ENCODE measurements at regions not wholly inside any gene's neighbourhood (a gene's known extent, or its start where the extent isn't known, plus 50 kb on each side); places are given as distances from the start of the nearest gene placed in this dataset.
"Not testable (repeated sequence)": the region's sequence is repeated elsewhere in the genome, so short reads cannot be mapped to it uniquely, and the experiment has no call there.

DNA sequence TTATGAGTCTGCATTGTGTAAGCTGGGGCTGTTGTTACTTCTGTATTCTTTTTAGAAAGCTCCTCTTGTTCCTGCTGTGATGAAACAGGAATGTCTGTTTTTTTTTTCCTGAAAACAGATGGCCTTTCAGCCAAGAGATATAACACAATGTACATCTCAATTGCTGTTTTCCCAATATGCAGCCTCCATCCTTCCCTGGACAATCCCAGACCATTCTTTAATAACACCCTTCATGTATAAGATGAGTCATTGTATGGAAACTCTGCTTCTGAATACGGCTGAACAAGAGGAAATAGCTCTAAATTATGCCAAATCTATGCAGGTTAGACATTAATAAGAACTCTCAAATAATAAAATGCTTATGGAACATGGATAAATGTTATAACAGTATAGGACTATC is 60.2 kb upstream of the LRRC4C start:
- Mint-ChIP-seq H3K36me3 (no peaks in the 10 kb centered on the region), H3K4me3 (no peak overlapping the region), H3K27ac (no peak overlapping the region), H3K27me3 (no peaks in the 10 kb centered on the region), H3K4me1 (no peaks in the 10 kb centered on the region), H3K9me3 (peaks cover 4% of the 10 kb centered on the region)
- ATAC-seq (ENCODE audit: low read depth) (no peak), DNase-seq (no peak)
- POLR2A ChIA-PET, result no interaction called here

GRCh38 chr11:41522391-41522790 is 62.9 kb upstream of the LRRC4C start:
- POLR2A ChIA-PET, result no interaction called here
- H3K36me3 Mint-ChIP-seq, result no peaks in the 10 kb centered on the region
- H3K4me3 Mint-ChIP-seq, result no peak overlapping the region
- no peak overlapping the region for H3K27ac Mint-ChIP-seq
- no peak for ATAC-seq (ENCODE audit: low read depth)
- H3K27me3 Mint-ChIP-seq, result no peaks in the 10 kb centered on the region
- H3K9me3 Mint-ChIP-seq, result peaks cover 4% of the 10 kb centered on the region
- no peak for DNase-seq
- H3K4me1 Mint-ChIP-seq, result no peaks in the 10 kb centered on the region

- Mint-ChIP-seq H3K4me3 (no peak overlapping the region), H3K36me3 (no peaks in the 10 kb centered on the region)
- ATAC-seq (ENCODE audit: low read depth), result no peak
Observed at GRCh38 chr11:41522899-41523672, 63.6 kb upstream of the LRRC4C start.

DNA sequence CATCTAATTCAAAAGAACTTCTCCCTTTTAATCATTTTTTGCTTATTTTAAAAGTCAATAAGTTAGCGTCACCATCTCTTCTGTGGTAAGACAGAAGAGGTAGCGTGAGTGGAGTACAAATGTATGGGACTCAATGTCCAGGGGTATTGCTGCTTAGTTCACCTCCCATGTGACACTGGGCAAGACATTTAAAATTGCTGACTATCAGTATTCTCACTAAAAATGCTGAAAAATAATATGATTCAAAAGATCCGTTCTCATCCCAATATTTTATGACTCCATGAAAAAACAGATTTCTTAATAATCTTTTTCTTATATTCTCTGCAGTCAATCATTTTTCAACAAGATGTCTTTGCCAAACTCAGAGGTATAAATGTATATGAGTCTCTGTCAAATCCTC is 68.1 kb upstream of the LRRC4C start:
- Mint-ChIP-seq H3K27ac (no peak overlapping the region), H3K9me3 (peaks cover 4% of the 10 kb centered on the region), H3K27me3 (no peaks in the 10 kb centered on the region), H3K4me3 (no peak overlapping the region), H3K36me3 (no peaks in the 10 kb centered on the region), H3K4me1 (no peaks in the 10 kb centered on the region)
- ATAC-seq (ENCODE audit: low read depth) (no peak), DNase-seq (no peak)
- POLR2A ChIA-PET, result no interaction called here

More at GRCh38 chr11:41522899-41523672, 63.6 kb upstream of the LRRC4C start:
- H3K9me3 Mint-ChIP-seq, result peaks cover 4% of the 10 kb centered on the region
- H3K27ac Mint-ChIP-seq, result no peak overlapping the region
- POLR2A ChIA-PET, result no interaction called here
- no peak for DNase-seq
- H3K27me3 Mint-ChIP-seq, result no peaks in the 10 kb centered on the region
- no peaks in the 10 kb centered on the region for H3K4me1 Mint-ChIP-seq

GRCh38 chr11:41532413-41532812 is 73.0 kb upstream of the LRRC4C start:
- Mint-ChIP-seq H3K27ac (no peak overlapping the region), H3K4me3 (no peak overlapping the region), H3K4me1 (no peaks in the 10 kb centered on the region), H3K9me3 (peaks cover 1% of the 10 kb centered on the region), H3K27me3 (no peaks in the 10 kb centered on the region), H3K36me3 (no peaks in the 10 kb centered on the region)
- POLR2A ChIA-PET, result no interaction called here
- no peak for ATAC-seq (ENCODE audit: low read depth)
- DNase-seq, result no peak

GRCh38 chr11:41533761-41534160 is 74.3 kb upstream of the LRRC4C start:
- DNase-seq, result no peak
- no peak for ATAC-seq (ENCODE audit: low read depth)
- peaks cover 1% of the 10 kb centered on the region for H3K9me3 Mint-ChIP-seq
- H3K36me3 Mint-ChIP-seq, result no peaks in the 10 kb centered on the region
- no peak overlapping the region for H3K4me3 Mint-ChIP-seq
- H3K4me1 Mint-ChIP-seq, result no peaks in the 10 kb centered on the region
- H3K27ac Mint-ChIP-seq, result no peak overlapping the region
- no peaks in the 10 kb centered on the region for H3K27me3 Mint-ChIP-seq
- POLR2A ChIA-PET, result no interaction called here

DNA sequence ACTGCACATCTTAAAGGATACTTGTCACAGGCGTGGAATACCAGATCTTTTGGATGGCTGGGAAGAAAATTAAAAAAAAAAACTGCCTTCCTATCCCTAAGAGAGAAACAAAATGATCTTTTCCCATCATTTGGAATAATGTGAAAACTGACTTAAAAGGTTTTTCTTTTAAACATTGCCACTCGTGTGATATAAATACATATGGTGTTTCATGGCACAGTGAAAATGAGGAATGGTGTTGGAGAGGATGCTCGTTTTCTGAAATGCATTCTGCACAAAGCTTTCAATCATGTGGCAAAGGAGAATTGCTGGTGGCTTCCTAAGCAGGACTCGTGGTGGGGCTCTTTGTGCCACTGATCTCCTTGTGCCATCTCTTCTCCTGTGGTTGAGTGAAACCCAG is 74.9 kb upstream of the LRRC4C start:
- Mint-ChIP-seq H3K4me1 (no peaks in the 10 kb centered on the region), H3K27me3 (no peaks in the 10 kb centered on the region), H3K9me3 (no peaks in the 10 kb centered on the region), H3K36me3 (no peaks in the 10 kb centered on the region), H3K4me3 (no peak overlapping the region), H3K27ac (no peak overlapping the region)
- ATAC-seq (ENCODE audit: low read depth) (no peak), DNase-seq (no peak)
- POLR2A ChIA-PET, result no interaction called here

DNA sequence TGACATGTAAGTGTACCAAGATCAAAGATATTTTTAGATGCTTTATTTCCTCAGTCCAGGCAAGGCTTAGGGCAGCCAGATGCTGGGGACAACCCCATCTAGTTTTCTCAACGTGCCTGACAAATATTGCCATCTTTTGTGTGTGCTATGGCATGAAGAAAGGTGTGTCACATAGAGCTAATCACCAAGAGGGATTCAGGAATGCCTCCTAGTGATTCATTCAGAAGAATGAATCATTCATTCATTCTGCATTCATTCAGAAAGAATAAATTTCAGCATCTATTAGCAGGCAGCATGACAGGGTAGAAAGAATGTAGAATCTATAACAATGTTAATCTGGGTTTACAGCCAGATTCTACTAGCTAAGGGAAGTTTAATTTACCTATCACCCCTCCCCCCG is 75.4 kb upstream of the LRRC4C start:
- ATAC-seq (ENCODE audit: low read depth), result no peak
- H3K9me3 Mint-ChIP-seq, result no peaks in the 10 kb centered on the region
- H3K36me3 Mint-ChIP-seq, result no peaks in the 10 kb centered on the region
- no peak overlapping the region for H3K4me3 Mint-ChIP-seq
- no peaks in the 10 kb centered on the region for H3K4me1 Mint-ChIP-seq
- POLR2A ChIA-PET, result no interaction called here
- no peak overlapping the region for H3K27ac Mint-ChIP-seq
- no peak for DNase-seq
- no peaks in the 10 kb centered on the region for H3K27me3 Mint-ChIP-seq

GRCh38 chr11:41536021-41536568 is 76.6 kb upstream of the LRRC4C start:
- H3K4me1 Mint-ChIP-seq, result no peaks in the 10 kb centered on the region
- no peak for ATAC-seq (ENCODE audit: low read depth)
- H3K27me3 Mint-ChIP-seq, result no peaks in the 10 kb centered on the region
- no peak overlapping the region for H3K4me3 Mint-ChIP-seq
- H3K9me3 Mint-ChIP-seq, result no peaks in the 10 kb centered on the region
- DNase-seq, result no peak
- no peaks in the 10 kb centered on the region for H3K36me3 Mint-ChIP-seq
- POLR2A ChIA-PET, result no interaction called here
- H3K27ac Mint-ChIP-seq, result no peak overlapping the region

GRCh38 chr11:41544902-41545301 is 85.5 kb upstream of the LRRC4C start:
- peaks cover 10% of the 10 kb centered on the region for H3K9me3 Mint-ChIP-seq
- H3K4me1 Mint-ChIP-seq; H3K27ac Mint-ChIP-seq; POLR2A ChIA-PET; H3K27me3 Mint-ChIP-seq; ATAC-seq (ENCODE audit: low read depth); DNase-seq; H3K4me3 Mint-ChIP-seq; H3K36me3 Mint-ChIP-seq: not testable (repeated sequence)

DNA sequence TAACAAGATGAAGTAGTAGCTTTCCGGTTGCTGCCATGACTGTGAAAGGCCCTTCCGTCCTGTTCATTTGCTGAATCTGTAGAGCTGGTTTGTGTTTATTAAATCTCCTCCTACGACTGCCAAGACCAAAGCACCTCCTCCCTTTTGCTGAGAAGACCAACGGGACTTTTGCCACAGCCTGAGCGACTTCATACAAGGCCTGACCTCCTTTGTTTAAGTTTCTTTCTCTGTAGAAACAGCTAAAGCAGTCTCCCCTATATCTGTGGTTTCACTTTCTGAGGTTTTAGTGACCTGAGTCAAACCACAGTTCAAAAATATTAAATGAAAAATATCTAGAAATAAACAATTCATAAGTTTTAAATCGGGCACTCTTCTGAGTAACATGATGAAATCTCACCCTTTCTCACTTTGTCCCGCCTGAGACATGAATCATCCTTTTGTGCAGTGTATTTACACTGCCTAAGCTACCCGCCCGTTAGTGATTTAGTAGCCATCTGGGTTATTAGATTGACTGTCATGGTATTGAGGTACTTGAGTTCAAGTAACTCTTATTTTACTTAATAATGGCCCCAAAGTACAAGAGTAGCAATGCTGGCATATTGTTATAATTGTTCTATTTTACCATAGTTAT is 119.1 kb upstream of the LRRC4C start:
- Mint-ChIP-seq H3K4me1 (no peaks in the 10 kb centered on the region), H3K9me3 (peaks cover 3% of the 10 kb centered on the region), H3K4me3 (no peak overlapping the region), H3K27me3 (no peaks in the 10 kb centered on the region), H3K36me3 (no peaks in the 10 kb centered on the region), H3K27ac (no peak overlapping the region)
- DNase-seq, result no peak
- POLR2A ChIA-PET, result no interaction called here
- no peak for ATAC-seq (ENCODE audit: low read depth)

- Mint-ChIP-seq H3K9me3 (peaks cover 5% of the 10 kb centered on the region), H3K36me3 (no peaks in the 10 kb centered on the region), H3K27ac (no peak overlapping the region), H3K27me3 (no peaks in the 10 kb centered on the region), H3K4me3 (no peak overlapping the region), H3K4me1 (no peaks in the 10 kb centered on the region)
- POLR2A ChIA-PET, result no interaction called here
- ATAC-seq (ENCODE audit: low read depth), result no peak
- no peak for DNase-seq
Observed at GRCh38 chr11:41579546-41579945, 120.1 kb upstream of the LRRC4C start.

- Mint-ChIP-seq H3K27ac (no peak overlapping the region), H3K27me3 (no peaks in the 10 kb centered on the region), H3K4me1 (no peaks in the 10 kb centered on the region), H3K4me3 (no peak overlapping the region), H3K36me3 (no peaks in the 10 kb centered on the region), H3K9me3 (peaks cover 1% of the 10 kb centered on the region)
- POLR2A ChIA-PET, result no interaction called here
- DNase-seq (no peak), ATAC-seq (ENCODE audit: low read depth) (no peak)
Observed at GRCh38 chr11:41609511-41609910, 150.1 kb upstream of the LRRC4C start.

DNA sequence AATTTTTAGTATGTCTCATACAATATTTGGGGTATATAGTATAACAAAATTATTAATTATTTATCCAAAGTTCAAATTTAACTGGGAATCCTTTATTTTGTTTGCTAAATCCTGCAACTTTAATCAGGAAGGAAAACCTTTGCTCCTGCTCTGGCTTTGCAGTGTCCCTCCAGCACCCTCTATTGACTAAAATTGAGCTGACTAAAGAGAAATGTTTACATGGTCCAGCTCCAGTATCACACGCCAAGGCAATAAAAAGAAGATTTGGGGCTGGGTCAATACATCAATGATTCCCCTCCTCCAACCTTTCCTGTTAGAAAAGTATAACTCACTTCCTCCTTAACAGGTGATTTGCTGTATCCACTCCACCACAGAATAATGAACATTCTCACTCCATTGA is 153.0 kb upstream of the LRRC4C start:
- H3K4me3 Mint-ChIP-seq, result no peak overlapping the region
- no peaks in the 10 kb centered on the region for H3K4me1 Mint-ChIP-seq
- H3K27ac Mint-ChIP-seq, result no peak overlapping the region
- ATAC-seq (ENCODE audit: low read depth) (no peak), DNase-seq (no peak)
- POLR2A ChIA-PET, result no interaction called here
- no peaks in the 10 kb centered on the region for H3K27me3 Mint-ChIP-seq
- H3K36me3 Mint-ChIP-seq, result no peaks in the 10 kb centered on the region
- H3K9me3 Mint-ChIP-seq, result peaks cover 5% of the 10 kb centered on the region
